ENCODE measurements at regions not wholly inside any gene's neighbourhood (a gene's known extent, or its start where the extent isn't known, plus 50 kb on each side); places are given as distances from the start of the nearest gene placed in this dataset.

DNA sequence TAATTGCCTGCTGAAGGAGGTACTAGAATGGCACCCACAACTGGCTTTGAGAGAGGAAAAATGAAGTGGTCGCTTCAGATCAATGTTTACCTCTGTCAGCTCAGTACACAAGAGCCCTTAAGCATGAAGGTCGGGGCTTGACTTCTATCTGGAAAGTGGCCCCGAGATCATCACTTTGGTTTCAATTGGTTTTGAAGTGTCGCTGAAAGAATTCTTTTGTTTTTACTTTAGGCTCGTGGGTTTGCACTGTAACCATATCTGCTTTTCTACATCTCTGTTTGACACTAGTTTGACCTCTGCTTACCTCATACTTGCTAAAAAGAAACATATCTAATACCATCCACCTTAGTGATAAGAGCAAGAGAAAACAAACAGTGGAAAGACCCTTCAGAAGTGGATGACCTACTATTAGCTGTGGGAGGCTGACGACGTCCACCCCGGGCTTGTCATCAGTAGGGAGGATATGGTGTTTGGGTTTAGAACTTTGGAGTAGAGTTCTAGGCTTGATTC, 361.8 kb downstream of the GATA3 start:
- no peak for TF ChIP-seq POLR2AphosphoS5 (IDR thresholded peaks at IDR 0.05)
- TF ChIP-seq, protein P1, sequence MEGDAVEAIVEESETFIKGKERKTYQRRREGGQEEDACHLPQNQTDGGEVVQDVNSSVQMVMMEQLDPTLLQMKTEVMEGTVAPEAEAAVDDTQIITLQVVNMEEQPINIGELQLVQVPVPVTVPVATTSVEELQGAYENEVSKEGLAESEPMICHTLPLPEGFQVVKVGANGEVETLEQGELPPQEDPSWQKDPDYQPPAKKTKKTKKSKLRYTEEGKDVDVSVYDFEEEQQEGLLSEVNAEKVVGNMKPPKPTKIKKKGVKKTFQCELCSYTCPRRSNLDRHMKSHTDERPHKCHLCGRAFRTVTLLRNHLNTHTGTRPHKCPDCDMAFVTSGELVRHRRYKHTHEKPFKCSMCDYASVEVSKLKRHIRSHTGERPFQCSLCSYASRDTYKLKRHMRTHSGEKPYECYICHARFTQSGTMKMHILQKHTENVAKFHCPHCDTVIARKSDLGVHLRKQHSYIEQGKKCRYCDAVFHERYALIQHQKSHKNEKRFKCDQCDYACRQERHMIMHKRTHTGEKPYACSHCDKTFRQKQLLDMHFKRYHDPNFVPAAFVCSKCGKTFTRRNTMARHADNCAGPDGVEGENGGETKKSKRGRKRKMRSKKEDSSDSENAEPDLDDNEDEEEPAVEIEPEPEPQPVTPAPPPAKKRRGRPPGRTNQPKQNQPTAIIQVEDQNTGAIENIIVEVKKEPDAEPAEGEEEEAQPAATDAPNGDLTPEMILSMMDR (IDR thresholded peaks at IDR 0.05), result no peak
- TF ChIP-seq POLR2A (IDR thresholded peaks at IDR 0.05), result no peak
- H3K9me3 ChIP-seq, result no peaks in the 10 kb centered on the region
- 52% methylated on average over 8 of the region's 8 CpGs for WGBS

DNA sequence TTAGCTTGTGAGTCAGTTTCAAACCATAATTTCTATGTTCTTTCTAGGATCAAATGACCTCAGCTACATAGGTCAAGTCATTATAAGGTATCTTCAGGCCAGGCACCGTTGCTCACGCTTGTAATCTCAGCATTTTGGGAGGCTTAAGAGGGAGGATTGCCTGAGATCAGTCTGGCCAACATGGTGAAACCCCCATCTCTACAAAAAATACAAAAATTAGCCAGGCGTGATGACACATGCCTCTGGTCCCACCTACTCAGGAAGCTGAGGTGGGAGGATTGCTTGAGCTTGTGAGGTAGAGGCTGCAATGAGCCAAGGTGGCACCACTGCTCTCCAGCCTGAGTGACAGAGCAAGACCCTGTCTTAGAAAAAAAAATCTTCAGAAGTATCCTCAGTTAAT, 362.3 kb downstream of the GATA3 start:
- Histone ChIP-seq H3K9me3 (no peaks in the 10 kb centered on the region), H3K27me3 (replicated peaks; ENCODE audit: insufficient read depth) (no peaks in the 10 kb centered on the region), H3K27ac (no peak overlapping the region), H3K36me3 (no peaks in the 10 kb centered on the region), H3K4me3 (no peak overlapping the region), H3K4me1 (replicated peaks) (no peaks in the 10 kb centered on the region)
- intact Hi-C loops (cut with DNase I), result no loop called here
- no peak for DNase-seq (ENCODE audit: low spot score)
- 90% methylated on average over 3 of the region's 3 CpGs for WGBS
- TF ChIP-seq, protein P1 (IDR thresholded peaks at IDR 0.05), result no peak
- no peak for TF ChIP-seq POLR2AphosphoS5 (IDR thresholded peaks at IDR 0.05)
- TF ChIP-seq POLR2A (IDR thresholded peaks at IDR 0.05), result no peak

More for the DNA sequence above, 361.8 kb downstream of the GATA3 start:
- Histone ChIP-seq H3K27ac (no peak overlapping the region), H3K4me1 (replicated peaks) (no peaks in the 10 kb centered on the region), H3K36me3 (no peaks in the 10 kb centered on the region), H3K4me3 (no peak overlapping the region), H3K27me3 (replicated peaks; ENCODE audit: insufficient read depth) (no peaks in the 10 kb centered on the region)
- intact Hi-C loops (cut with DNase I), result no loop called here
- no peak for DNase-seq (ENCODE audit: low spot score)

DNA sequence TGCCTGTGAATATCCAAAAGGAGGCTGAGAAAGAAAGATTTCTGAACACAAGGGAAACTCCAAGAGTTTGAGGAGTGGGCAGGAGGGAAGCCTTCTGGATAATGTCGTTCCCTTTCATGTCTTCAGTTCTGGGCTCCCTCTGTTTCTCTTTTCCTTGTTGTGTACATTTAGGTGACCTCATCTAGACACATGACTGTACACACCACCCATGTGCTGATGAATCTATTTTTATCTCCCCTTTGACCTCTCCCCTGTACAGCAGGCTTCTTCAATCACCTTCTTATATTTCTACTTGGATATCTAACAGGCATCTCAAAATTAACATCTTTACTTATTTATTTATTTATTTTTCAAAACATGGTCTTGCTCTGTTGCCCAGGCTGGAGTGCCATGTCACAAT, 363.1 kb downstream of the GATA3 start:
- Histone ChIP-seq H3K27ac (no peak overlapping the region), H3K4me3 (no peak overlapping the region), H3K27me3 (replicated peaks; ENCODE audit: insufficient read depth) (no peaks in the 10 kb centered on the region), H3K4me1 (replicated peaks) (no peaks in the 10 kb centered on the region), H3K36me3 (no peaks in the 10 kb centered on the region), H3K9me3 (no peaks in the 10 kb centered on the region)
- no peak for DNase-seq (ENCODE audit: low spot score)
- intact Hi-C loops (cut with DNase I), result no loop called here
- TF ChIP-seq POLR2A (IDR thresholded peaks at IDR 0.05), result no peak
- TF ChIP-seq, protein P1 (IDR thresholded peaks at IDR 0.05), result no peak
- TF ChIP-seq POLR2AphosphoS5 (IDR thresholded peaks at IDR 0.05), result no peak
- WGBS, result 90% methylated on average over 1 of the region's 1 CpG

DNA sequence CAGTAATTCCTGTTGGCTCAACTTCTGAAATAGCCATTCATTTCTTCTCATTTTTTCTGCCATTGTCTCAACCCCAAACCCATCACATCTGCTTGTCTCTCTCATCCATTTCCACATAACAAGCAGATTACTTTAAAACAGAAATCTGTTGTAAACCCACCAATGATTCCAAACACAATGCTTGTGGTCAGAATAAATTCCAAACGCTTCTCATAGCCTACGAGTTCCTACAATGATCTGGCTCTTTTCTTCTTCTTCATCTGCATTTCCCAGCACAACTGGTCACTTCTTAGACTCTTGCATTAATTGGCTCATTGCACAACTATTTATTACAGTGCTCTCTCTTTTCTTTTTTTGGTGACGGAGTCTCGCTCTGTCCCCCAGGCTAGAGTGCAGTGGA, 364.1 kb downstream of the GATA3 start:
- 81% methylated on average over 4 of the region's 4 CpGs for WGBS
- Histone ChIP-seq H3K4me1 (replicated peaks) (no peaks in the 10 kb centered on the region), H3K4me3 (no peak overlapping the region), H3K27ac (no peak overlapping the region), H3K9me3 (no peaks in the 10 kb centered on the region), H3K27me3 (replicated peaks; ENCODE audit: insufficient read depth) (no peaks in the 10 kb centered on the region), H3K36me3 (no peaks in the 10 kb centered on the region)
- DNase-seq (ENCODE audit: low spot score), result no peak
- intact Hi-C loops (cut with DNase I), result no loop called here
- TF ChIP-seq POLR2AphosphoS5 (IDR thresholded peaks at IDR 0.05), result no peak
- no peak for TF ChIP-seq POLR2A (IDR thresholded peaks at IDR 0.05)
- TF ChIP-seq, protein P1 (IDR thresholded peaks at IDR 0.05), result no peak

DNA sequence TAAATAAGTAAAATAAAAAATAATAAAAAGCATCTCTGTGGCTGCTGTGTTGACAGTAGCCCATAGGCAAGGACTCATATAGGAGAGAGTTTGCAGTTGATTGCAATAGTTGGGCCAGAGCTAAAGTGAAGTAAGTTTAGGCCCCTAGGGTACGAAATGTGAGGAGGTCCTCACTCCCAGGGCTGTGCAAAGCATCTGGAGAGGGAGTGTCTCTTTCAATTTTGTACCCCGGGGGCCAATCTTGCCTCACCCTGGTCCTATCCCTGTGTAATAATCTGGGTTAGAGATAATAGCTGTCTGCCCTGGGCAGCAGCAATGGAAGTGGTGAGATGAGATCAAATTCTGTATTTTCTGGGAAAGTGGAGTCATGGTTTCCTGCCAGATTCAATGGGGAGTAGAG, 365.7 kb downstream of the GATA3 start:
- no peaks in the 10 kb centered on the region for H3K27me3 ChIP-seq (replicated peaks; ENCODE audit: insufficient read depth)
- H3K27ac ChIP-seq, result no peak overlapping the region
- intact Hi-C loops (cut with DNase I), result no loop called here
- 78% methylated on average over 2 of the region's 2 CpGs for WGBS
- no peaks in the 10 kb centered on the region for H3K4me1 ChIP-seq (replicated peaks)
- TF ChIP-seq POLR2AphosphoS5 (IDR thresholded peaks at IDR 0.05) (no peak), POLR2A (IDR thresholded peaks at IDR 0.05) (no peak)
- TF ChIP-seq, protein P1 (IDR thresholded peaks at IDR 0.05), result no peak
- no peaks in the 10 kb centered on the region for H3K36me3 ChIP-seq
- H3K4me3 ChIP-seq, result no peak overlapping the region
- no peak for DNase-seq (ENCODE audit: low spot score)
- no peaks in the 10 kb centered on the region for H3K9me3 ChIP-seq
